ENCODE measurements at regions not wholly inside any gene's neighbourhood (a gene's known extent, or its start where the extent isn't known, plus 50 kb on each side); places are given as distances from the start of the nearest gene placed in this dataset.

- no peak for DNase-seq (ENCODE audit: low read depth in 2 of 3, low spot score in 2 of 3)
These were observed 615.3 kb downstream of the OTOL1 start for GRCh38 chr3:162111861-162112260.

DNA sequence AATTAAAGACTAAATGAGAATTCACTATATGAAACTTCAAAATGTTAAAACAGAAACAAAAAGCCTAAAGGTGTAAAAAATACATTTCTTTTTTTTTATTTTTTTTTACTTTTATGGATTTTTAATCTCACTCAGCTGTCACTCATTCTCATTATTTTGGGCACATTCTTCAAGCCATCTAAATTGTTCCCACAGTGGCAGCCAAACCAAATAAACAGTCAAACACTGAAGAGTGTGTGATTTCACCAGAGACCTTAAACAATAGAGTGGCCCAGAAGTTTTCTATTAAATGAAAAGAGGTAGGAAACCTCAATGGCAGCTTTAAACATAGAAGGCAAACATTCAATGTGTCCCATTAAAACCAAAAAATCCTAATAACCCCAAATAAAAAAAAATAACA, 616.1 kb downstream of the OTOL1 start:
- no peak for DNase-seq (ENCODE audit: low read depth in 2 of 3, low spot score in 2 of 3)

DNA sequence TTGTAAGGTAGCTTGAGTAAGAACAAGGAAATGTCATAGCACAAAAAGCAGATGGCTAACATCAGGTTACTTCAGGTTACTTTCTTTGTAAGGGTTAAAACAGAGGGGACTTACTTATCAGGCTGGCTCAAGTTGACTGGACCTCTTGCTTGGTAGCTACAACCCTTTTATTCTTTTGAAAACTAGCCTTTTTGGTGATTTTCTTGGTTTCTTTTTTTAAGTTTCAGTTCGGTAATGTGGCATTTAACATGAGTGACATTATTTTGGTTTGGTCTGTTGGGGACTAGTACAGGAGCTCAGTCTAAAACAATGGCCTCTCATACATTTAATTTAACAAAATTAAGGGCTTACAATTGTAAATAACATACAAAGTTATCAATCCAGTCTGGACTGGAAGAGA, 621.4 kb downstream of the OTOL1 start:
- no peak for DNase-seq (ENCODE audit: low read depth in 2 of 3, low spot score in 2 of 3)

GRCh38 chr3:162119651-162120050, 623.0 kb downstream of the OTOL1 start:
- DNase-seq (ENCODE audit: low read depth in 2 of 3, low spot score in 2 of 3) = no peak

- DNase-seq (ENCODE audit: low read depth in 2 of 3, low spot score in 2 of 3) = no peak
These were observed 625.8 kb downstream of the OTOL1 start for GRCh38 chr3:162122405-162122804.

- DNase-seq (ENCODE audit: low read depth in 2 of 3, low spot score in 2 of 3) = no peak
These were observed 629.2 kb downstream of the OTOL1 start for GRCh38 chr3:162125790-162126189.

- no peak for DNase-seq (ENCODE audit: low read depth in 2 of 3, low spot score in 2 of 3)
These were observed 634.0 kb downstream of the OTOL1 start for GRCh38 chr3:162130582-162130981.

DNA sequence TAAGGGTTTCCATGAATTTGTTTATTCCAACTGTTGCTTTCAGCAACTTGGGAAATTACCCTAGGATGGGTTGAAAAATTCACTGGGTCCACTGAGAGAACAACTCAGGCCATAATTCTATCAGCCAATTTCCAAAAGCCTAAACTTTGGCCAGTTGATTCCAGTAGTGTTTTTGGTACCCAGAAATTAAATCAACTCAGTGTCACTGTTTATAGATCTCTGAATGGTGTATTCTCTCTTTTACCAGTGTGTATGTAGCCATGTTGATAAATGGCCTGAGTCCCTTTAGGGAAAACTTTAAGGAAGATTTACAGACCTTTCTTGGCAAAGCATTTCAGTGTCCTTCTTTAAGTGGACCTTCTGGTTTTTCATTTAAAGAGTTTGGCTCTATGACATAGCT, 636.4 kb downstream of the OTOL1 start:
- DNase-seq (ENCODE audit: low read depth in 2 of 3, low spot score in 2 of 3) = no peak

GRCh38 chr3:162134571-162134970, 638.0 kb downstream of the OTOL1 start:
- no peak for DNase-seq (ENCODE audit: low read depth in 2 of 3, low spot score in 2 of 3)

- DNase-seq (ENCODE audit: low read depth in 2 of 3, low spot score in 2 of 3) = no peak
These were observed 639.5 kb downstream of the OTOL1 start for GRCh38 chr3:162136136-162136535.

DNA sequence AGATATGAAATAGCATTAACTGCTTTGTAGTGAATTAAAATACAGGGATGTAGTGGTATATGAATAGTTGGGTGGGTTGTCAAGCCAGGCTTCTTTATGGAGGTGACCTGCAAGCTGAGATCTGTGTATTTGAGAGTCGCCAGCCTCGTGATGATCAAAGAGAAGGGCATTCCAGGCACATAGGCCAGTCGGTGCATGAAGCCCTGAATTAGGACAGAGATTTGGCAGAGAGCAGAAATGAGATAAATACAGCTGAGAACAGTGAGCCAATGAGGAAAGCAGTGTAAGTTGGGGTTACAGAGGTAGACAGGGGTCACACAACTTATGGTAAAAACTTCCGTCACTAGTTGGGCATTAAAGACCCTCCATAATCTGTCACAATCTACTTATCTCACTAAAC, 641.9 kb downstream of the OTOL1 start:
- DNase-seq (ENCODE audit: low read depth in 2 of 3, low spot score in 2 of 3) = no peak

DNA sequence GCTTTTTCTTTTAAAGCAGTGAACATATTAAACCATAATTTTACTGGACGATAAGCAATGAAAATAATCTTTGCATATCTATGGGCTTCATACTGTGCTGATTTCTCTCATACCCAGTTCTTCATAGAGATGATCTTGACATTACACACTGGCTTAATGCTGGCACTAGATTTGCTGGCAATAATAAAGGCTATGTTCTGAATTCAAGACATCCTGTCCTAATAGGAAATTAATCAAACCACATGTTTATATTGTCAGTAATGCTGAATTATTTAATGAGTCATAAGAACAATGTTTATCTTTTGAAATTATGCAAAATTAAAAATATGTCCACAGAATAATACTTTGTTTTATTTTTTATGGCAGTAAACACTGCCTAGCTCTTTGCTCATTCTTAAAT, 643.2 kb downstream of the OTOL1 start:
- no peak for DNase-seq (ENCODE audit: low read depth in 2 of 3, low spot score in 2 of 3)

GRCh38 chr3:162141272-162141791, 644.7 kb downstream of the OTOL1 start:
- DNase-seq (ENCODE audit: low read depth in 2 of 3, low spot score in 2 of 3) = no peak

- DNase-seq (ENCODE audit: low read depth in 2 of 3, low spot score in 2 of 3) = no peak
These were observed 645.9 kb downstream of the OTOL1 start for GRCh38 chr3:162142511-162142910.

GRCh38 chr3:162143180-162143579, 646.6 kb downstream of the OTOL1 start:
- no peak for DNase-seq (ENCODE audit: low read depth in 2 of 3, low spot score in 2 of 3)

GRCh38 chr3:162147996-162148395, 651.4 kb downstream of the OTOL1 start:
- no peak for DNase-seq (ENCODE audit: low read depth in 2 of 3, low spot score in 2 of 3)

- no peak for DNase-seq (ENCODE audit: low read depth in 2 of 3, low spot score in 2 of 3)
These were observed 654.2 kb downstream of the OTOL1 start for GRCh38 chr3:162150790-162151189.

- DNase-seq (ENCODE audit: low read depth in 2 of 3, low spot score in 2 of 3) = no peak
These were observed 656.0 kb downstream of the OTOL1 start for GRCh38 chr3:162152636-162153035.

GRCh38 chr3:162161595-162161994, 665.0 kb downstream of the OTOL1 start:
- no peak for DNase-seq (ENCODE audit: low read depth in 2 of 3, low spot score in 2 of 3)

DNA sequence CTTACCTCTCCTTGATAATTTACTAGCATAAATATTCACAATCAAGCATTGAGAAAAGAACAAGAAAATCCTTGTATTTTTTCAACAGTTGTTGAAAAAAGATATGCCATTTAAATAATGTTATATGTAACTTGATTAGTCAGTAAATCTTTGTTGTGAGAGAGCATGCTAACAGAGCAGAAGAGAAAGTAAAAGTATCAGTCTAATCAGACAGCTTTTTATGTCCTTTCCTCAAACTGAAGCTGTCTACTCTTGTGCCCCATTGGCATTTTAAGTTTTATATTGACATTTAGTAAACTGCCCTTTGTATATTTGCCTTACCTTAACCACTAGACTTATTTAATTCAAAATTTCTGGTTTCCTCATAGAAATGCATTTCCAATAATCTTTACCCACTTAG, 668.7 kb downstream of the OTOL1 start:
- no peak for DNase-seq (ENCODE audit: low read depth in 2 of 3, low spot score in 2 of 3)

DNA sequence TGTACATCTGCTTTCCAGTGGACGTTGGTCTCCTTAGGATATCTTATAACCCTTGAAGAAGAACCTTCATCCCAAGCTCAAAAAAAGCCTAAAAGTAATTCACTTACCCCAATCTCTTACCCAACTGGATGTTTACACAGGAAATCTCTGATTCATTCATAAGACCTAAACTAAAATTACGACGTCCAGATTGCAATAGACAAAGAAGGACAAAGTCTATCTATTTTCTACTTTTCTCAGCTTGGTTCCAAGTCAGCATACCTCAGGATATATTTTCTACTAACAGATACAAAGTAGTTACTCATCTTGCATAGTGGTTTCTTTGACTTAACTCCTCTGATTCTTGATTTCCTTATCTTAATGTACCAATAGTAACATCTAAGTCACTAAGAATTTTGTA, 669.9 kb downstream of the OTOL1 start:
- DNase-seq (ENCODE audit: low read depth in 2 of 3, low spot score in 2 of 3) = no peak

DNA sequence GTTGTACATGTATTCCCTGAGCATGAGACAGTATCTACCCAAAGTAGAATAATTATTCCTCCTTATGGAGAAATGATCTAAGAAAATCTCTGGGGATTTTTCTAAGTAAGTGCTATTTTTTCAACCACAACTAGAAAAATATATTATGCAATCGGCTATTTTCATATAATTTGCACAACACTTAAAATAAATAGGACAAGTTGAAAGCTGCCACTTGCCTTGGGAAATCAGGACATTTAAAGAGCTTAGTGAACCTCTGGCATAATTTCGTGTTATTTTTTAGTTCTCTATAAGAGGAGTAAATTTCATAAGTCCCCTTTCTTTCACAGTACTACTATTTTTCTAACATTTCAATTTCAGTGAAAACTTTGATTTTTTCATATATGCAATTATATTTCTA, 672.1 kb downstream of the OTOL1 start:
- DNase-seq (ENCODE audit: low read depth in 2 of 3, low spot score in 2 of 3) = no peak

- DNase-seq (ENCODE audit: low read depth in 2 of 3, low spot score in 2 of 3) = no peak
These were observed 674.0 kb downstream of the OTOL1 start for GRCh38 chr3:162170581-162170980.

DNA sequence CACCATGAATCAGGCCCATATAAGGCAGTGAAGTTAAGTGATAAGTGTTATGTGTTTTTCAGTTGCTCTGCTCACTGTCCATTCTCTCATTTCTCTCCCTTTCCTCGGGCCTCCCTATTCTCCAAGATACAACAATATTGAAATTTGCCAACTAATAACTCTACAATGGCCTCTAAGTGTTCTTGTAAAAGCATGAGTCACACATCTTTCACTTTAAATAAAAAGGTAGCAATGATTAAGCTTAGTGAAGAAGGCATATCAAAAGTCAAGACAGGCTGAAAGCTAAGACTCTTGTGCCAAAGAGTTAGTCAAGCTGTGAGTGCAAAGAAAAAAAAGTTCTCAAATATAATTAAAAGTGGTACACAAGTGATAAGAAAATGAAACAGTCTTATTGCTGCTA, 675.4 kb downstream of the OTOL1 start:
- DNase-seq (ENCODE audit: low read depth in 2 of 3, low spot score in 2 of 3) = no peak
